ENCODE measurements at regions not wholly inside any gene's neighbourhood (a gene's known extent, or its start where the extent isn't known, plus 50 kb on each side); places are given as distances from the start of the nearest gene placed in this dataset.
"Not testable (repeated sequence)": the region's sequence is repeated elsewhere in the genome, so short reads cannot be mapped to it uniquely, and the experiment has no call there.

- TF ChIP-seq CTCF (IDR thresholded peaks at IDR 0.05 in 8 of 11, conservative IDR thresholded peaks at IDR 0.05 in 3 of 11); POLR2AphosphoS5 (IDR thresholded peaks at IDR 0.05); POLR2A (IDR thresholded peaks at IDR 0.05): not testable (repeated sequence)
Measured at GRCh38 chr17:15852863-15853262, 92.1 kb upstream of the ADORA2B start.
